ENCODE measurements at regions not wholly inside any gene's neighbourhood (a gene's known extent, or its start where the extent isn't known, plus 50 kb on each side); places are given as distances from the start of the nearest gene placed in this dataset.

DNA sequence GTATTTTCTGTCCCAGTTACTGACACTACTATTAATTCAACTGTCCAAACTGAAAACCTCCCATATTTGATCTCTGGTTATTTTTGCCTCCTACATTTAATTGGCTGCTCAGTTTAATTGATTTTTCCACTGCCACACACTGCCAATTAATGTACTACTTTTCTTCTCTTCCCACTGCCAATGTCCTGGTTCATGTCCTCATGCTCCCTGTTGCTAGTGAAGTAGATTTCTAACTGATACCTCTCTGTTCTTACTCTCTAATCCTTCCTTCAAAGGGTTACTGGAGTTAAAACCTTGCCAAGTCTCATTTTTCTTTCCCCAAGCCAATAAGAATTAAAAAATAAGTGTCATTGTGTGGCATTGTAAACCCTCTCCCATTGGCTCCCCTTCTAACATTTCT, 440.6 kb upstream of the JAG1 start:
- DNase-seq (ENCODE audit: low read depth in 2 of 3, low spot score in 2 of 3): no peak

- no peak for DNase-seq (ENCODE audit: low read depth in 2 of 3, low spot score in 2 of 3)
These were observed 444.2 kb upstream of the JAG1 start for GRCh38 chr20:11117808-11118528.

DNA sequence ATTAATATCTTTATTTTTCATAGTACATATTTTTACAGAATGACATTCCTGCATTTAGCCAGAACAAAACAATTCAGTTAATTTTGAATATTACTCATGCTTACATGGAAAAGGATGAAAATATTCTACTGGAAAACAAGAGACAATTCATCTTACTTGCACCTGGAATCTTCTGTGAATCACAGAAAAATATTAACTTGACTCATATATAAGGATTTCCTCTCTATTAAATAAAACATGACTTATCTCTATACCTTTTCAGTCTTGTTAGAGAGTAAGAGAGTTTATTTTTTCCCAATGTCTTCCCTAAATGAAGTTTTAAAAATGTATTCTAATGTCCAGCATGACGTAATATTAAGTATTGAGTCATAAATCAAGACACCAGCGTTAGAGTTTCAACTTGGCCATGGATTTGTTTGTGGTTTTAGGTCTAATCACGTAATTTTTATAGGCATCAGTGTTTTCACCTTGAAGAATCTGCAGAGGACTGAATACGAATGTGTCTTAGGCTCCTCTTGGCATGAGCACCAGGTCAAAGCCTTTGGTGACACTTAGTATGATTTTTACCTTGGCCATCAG, 445.1 kb upstream of the JAG1 start:
- DNase-seq (ENCODE audit: low read depth in 2 of 3, low spot score in 2 of 3): no peak

DNA sequence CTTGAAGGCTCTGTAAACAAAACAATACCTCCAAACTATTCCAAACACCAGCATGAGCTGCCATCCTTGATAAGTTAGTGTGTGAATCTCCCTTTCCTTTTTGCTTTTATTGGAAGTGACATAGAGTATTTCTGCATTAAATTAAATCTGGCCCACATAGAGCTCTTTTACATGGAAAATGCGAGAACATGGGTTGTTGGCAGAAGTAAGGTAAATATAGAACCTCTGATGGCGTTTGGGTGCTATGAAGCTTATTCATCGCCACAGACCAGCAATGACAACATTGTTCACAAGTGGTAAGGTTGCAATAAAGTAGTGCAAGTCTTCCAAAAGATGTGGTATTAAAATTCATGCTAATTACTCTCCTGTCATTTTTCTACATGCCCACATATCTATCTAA, 445.8 kb upstream of the JAG1 start:
- DNase-seq (ENCODE audit: low read depth in 2 of 3, low spot score in 2 of 3): no peak

- DNase-seq (ENCODE audit: low read depth in 2 of 3, low spot score in 2 of 3): no peak
These were observed 446.6 kb upstream of the JAG1 start for GRCh38 chr20:11120431-11120830.

DNA sequence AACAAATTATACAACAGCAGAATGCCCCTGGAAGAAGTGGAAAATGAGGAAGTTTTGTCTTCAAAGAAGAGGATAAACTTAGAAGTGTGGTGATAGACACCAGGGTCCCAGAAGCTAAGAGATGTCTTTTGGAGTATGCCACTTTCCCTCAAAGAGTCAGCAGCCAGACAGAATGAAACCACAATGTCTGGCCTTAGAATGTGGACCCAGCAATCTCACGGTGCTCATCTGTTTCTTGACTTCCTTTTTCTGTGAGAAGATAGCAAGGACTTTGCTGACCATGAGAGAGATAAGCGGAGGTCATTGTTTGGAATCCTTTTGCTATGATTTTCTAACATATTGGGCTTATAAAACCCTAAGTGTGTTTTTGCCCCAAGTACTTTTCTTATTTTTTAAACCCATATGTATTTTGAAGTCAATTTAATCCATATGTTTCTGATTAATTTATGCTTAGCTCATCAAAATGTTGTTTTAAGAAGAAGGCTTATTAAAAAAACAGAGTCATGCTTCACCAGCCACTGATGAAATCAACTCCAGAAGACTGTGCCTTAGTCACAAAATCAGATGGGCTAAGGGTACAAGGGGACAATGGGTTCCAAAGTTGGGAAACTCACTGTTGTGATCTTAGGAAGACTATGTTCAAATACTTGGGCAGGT, 451.2 kb upstream of the JAG1 start:
- peak in 2 of 3 donors; percentile 33 to 73 for DNase-seq (ENCODE audit: low read depth in 2 of 3, low spot score in 2 of 3)

DNA sequence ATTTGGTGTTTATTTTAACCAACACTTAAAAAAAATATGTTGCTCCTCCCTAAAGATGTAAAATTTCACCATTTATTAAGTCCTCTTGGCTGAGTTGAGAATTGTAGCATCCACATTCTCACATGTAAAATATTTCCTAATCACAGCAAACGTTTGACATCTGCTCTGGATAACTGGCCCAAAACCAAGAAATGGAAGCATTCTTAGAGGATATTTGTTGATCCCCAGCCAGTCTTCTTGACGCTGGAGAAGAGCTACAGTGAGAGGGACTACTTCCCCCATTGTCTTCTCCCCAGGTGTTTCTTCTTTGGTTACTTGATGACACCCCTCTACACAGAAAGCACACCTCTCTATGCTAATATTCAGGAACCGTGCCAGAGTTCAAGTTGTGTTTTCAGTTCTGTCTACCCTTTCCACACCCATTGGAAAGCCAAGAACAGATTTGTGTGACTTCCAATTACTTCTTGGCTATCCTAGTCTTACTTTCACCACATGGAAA, 454.5 kb upstream of the JAG1 start:
- DNase-seq (ENCODE audit: low read depth in 2 of 3, low spot score in 2 of 3): no peak

GRCh38 chr20:11128721-11129120, 454.9 kb upstream of the JAG1 start:
- DNase-seq (ENCODE audit: low read depth in 2 of 3, low spot score in 2 of 3): no peak

GRCh38 chr20:11130554-11131166, 456.9 kb upstream of the JAG1 start:
- no peak for DNase-seq (ENCODE audit: low read depth in 2 of 3, low spot score in 2 of 3)

- no peak for DNase-seq (ENCODE audit: low read depth in 2 of 3, low spot score in 2 of 3)
These were observed 459.1 kb upstream of the JAG1 start for GRCh38 chr20:11132819-11133415.

DNA sequence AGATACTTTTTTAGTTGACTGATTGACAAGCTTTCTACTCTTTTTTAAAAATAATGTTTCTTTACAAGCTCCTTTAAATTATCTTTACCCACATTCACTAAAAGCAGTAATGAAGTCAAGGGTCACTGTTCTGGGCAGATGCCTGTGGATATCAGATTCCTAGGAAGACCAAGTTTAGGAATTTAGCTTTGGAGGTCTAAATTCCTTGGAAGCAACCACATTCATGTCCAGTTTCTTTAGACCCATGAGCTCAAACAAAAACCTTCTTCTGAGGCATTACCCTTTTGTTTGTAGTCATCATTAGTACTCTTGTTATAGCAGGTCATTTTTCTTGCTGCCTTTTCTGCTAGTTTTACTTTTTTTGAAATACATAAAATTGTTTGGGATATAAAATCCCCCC, 462.9 kb upstream of the JAG1 start:
- DNase-seq (ENCODE audit: low read depth in 2 of 3, low spot score in 2 of 3): no peak

GRCh38 chr20:11137688-11138087, 463.9 kb upstream of the JAG1 start:
- DNase-seq (ENCODE audit: low read depth in 2 of 3, low spot score in 2 of 3): no peak

GRCh38 chr20:11140359-11140758, 466.6 kb upstream of the JAG1 start:
- DNase-seq (ENCODE audit: low read depth in 2 of 3, low spot score in 2 of 3): no peak

DNA sequence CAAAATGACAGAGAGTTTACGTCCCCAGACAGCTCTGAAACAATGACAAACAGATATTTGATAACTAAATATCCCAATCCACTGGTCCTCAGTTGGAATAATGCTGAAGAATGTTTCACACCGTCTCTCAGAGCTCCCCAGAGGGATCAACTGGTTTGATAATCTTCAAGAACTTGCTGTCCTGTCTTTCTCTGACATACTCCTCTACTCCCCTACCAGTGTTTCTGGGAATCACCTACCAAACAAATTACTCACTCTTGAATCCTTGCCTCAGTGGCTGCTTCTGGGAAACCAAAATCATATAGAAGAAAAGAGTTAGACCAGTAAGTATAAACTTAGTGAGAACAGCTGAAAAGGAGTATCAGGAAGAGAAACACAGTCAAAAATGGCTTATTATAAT, 469.7 kb upstream of the JAG1 start:
- DNase-seq (ENCODE audit: low read depth in 2 of 3, low spot score in 2 of 3): no peak

GRCh38 chr20:11144114-11144950, 470.5 kb upstream of the JAG1 start:
- no peak for DNase-seq (ENCODE audit: low read depth in 2 of 3, low spot score in 2 of 3)

GRCh38 chr20:11145616-11146015, 471.8 kb upstream of the JAG1 start:
- no peak for DNase-seq (ENCODE audit: low read depth in 2 of 3, low spot score in 2 of 3)

GRCh38 chr20:11153819-11154218, 480.0 kb upstream of the JAG1 start:
- DNase-seq (ENCODE audit: low read depth in 2 of 3, low spot score in 2 of 3): no peak

DNA sequence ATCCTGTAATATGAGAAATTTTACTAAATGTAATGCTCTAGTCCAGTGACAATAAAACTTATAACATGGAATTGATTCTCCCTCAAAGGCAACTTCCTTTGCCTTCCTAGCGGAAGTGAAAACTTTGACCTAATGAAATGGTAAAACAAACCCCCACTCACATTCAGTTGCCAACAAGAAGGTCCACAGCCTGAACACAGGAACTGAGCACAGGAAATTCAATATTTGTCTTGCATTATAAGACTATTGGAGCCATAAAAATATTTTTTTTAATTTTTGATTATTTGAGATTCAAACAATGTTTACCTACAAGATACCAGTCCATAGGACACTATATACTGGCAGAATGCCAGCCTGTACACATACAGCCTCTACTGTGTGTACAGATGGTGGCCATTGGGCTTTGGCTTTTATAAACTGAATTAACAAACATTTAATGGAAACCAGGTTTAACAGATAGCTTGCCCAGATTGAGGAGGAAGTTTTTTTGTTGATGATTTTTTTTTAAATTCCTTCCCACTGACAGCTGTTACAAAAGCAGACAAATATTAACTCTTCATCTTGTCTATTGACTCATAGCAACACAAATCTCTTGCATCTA, 481.5 kb upstream of the JAG1 start:
- DNase-seq (ENCODE audit: low read depth in 2 of 3, low spot score in 2 of 3): no peak

GRCh38 chr20:11156922-11157321, 483.1 kb upstream of the JAG1 start:
- no peak for DNase-seq (ENCODE audit: low read depth in 2 of 3, low spot score in 2 of 3)

- DNase-seq (ENCODE audit: low read depth in 2 of 3, low spot score in 2 of 3): no peak
These were observed 484.3 kb upstream of the JAG1 start for GRCh38 chr20:11158146-11158545.

Measured in hematopoietic multipotent progenitor cell (in vitro differentiated cells).